ENCODE measurements at regions not wholly inside any gene's neighbourhood (a gene's known extent, or its start where the extent isn't known, plus 50 kb on each side); places are given as distances from the start of the nearest gene placed in this dataset.

DNA sequence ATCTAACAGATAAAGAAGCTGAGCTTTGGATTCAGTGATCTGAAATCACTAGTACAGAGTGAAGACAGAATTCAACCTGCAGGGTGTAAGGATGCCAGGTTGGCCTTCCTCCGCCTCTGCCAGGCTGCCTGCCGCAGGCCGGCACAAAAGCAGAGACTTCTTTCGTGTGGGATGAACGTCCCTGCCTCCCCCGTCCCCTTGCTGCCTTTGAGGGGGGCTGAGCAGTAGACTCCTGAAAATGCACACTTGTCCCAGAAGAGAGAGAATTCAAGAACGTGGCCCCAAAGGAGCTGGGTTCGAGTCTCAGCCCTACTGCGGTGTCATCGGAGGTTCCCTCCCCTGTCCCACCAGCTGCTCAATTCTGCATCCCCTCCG, 154.3 kb downstream of the BCL11B start:
- H3K9me3 ChIP-seq (ENCODE audit: control insufficient read depth, low read length) = no peaks in the 10 kb centered on the region
- H3K4me2 ChIP-seq (ENCODE audit: low read length) = no peak overlapping the region
- no peaks in the 10 kb centered on the region for H3K4me1 ChIP-seq
- no peak overlapping the region for H3K27ac ChIP-seq
- no peaks in the 10 kb centered on the region for H3K27me3 ChIP-seq (ENCODE audit: control insufficient read depth, insufficient read depth, low read length)
- no peaks in the 10 kb centered on the region for H3K36me3 ChIP-seq (ENCODE audit: control insufficient read depth, insufficient read depth, low read length)
- no peaks in the 10 kb centered on the region for H3K79me2 ChIP-seq
- H3K4me3 ChIP-seq (ENCODE audit: low read depth, low read length) = no peak overlapping the region
- TF ChIP-seq, protein P1, sequence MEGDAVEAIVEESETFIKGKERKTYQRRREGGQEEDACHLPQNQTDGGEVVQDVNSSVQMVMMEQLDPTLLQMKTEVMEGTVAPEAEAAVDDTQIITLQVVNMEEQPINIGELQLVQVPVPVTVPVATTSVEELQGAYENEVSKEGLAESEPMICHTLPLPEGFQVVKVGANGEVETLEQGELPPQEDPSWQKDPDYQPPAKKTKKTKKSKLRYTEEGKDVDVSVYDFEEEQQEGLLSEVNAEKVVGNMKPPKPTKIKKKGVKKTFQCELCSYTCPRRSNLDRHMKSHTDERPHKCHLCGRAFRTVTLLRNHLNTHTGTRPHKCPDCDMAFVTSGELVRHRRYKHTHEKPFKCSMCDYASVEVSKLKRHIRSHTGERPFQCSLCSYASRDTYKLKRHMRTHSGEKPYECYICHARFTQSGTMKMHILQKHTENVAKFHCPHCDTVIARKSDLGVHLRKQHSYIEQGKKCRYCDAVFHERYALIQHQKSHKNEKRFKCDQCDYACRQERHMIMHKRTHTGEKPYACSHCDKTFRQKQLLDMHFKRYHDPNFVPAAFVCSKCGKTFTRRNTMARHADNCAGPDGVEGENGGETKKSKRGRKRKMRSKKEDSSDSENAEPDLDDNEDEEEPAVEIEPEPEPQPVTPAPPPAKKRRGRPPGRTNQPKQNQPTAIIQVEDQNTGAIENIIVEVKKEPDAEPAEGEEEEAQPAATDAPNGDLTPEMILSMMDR (IDR thresholded peaks at IDR 0.05) = no peak
- H2AFZ ChIP-seq = no peak overlapping the region
- no peak overlapping the region for H3K9ac ChIP-seq

DNA sequence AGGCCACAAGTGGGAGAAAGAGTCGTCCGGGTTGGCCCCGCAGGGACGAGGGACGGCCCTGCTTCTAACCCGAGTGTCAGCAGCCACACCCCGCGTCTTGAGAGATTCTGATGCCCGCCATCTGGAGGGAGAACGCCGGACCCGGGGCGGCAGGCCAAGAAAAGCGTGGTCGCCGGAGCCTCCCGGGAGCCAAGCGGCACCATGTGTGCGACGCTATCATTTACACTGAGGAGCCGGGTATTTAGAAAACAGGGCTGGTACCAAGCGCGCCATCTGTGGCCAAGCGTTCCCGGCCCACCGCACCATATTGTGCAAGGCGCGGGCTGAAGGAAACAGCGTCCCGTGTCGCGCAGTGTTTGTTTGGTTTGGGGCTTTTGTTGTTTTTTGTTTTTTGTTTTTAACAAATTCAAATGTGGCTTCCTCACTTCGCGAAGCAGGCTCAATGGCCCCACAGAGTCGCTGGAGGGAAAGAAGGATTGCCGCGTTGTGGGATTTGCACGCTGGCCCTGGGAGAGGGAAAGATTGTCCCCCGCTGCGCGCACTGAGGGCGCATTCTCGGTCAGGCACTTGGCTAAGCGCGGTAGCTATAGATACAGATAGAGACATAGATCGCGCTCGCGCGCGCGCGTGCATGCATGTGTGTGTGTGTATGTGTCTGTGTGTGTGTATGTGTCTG, 153.8 kb downstream of the BCL11B start:
- H3K9ac ChIP-seq = no peak overlapping the region
- TF ChIP-seq, protein P1 (IDR thresholded peaks at IDR 0.05) = no peak
- no peak overlapping the region for H3K4me2 ChIP-seq (ENCODE audit: low read length)
- no peaks in the 10 kb centered on the region for H3K9me3 ChIP-seq (ENCODE audit: control insufficient read depth, low read length)
- no peak overlapping the region for H3K4me3 ChIP-seq (ENCODE audit: low read depth, low read length)
- no peaks in the 10 kb centered on the region for H3K27me3 ChIP-seq (ENCODE audit: control insufficient read depth, insufficient read depth, low read length)
- no peaks in the 10 kb centered on the region for H3K4me1 ChIP-seq
- H2AFZ ChIP-seq = no peak overlapping the region
- no peaks in the 10 kb centered on the region for H3K79me2 ChIP-seq
- H3K27ac ChIP-seq = no peak overlapping the region
- H3K36me3 ChIP-seq (ENCODE audit: control insufficient read depth, insufficient read depth, low read length) = no peaks in the 10 kb centered on the region

DNA sequence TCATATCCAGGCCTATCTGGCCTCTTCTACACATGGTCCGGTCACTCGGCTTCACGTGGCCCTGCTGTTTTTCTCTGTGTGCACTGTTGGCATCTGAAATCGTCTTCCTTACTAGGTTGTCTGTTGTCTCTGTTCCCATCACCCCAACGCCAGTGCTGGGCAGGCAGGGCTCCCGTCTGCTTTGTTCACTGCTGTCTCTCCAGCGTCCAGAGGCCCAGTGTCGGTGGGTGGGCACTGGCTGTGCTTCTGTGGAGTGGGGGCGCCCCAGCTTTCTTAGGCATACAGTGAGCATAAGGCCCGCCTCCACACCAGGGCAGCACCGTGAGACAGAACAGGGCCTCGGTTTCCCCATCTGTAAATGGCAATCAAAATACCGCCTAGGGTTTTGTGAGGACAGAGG, 153.1 kb downstream of the BCL11B start:
- Histone ChIP-seq H3K36me3 (ENCODE audit: control insufficient read depth, insufficient read depth, low read length) (no peaks in the 10 kb centered on the region), H3K79me2 (no peaks in the 10 kb centered on the region), H3K27me3 (ENCODE audit: control insufficient read depth, insufficient read depth, low read length) (no peaks in the 10 kb centered on the region), H3K4me2 (ENCODE audit: low read length) (no peak overlapping the region), H3K9ac (no peak overlapping the region), H3K27ac (no peak overlapping the region), H3K4me1 (no peaks in the 10 kb centered on the region), H2AFZ (no peak overlapping the region), H3K4me3 (ENCODE audit: low read depth, low read length) (no peak overlapping the region), H3K9me3 (ENCODE audit: control insufficient read depth, low read length) (no peaks in the 10 kb centered on the region)
- TF ChIP-seq, protein P1 (IDR thresholded peaks at IDR 0.05) = no peak
